Stimulated activated CD8-positive, alpha-beta memory T cell treated with anti-CD3 and anti-CD28 coated beads, Interleukin-2, amount 100 ng/mL, for 1 hour (primary cell): ENCODE measurements at regions not wholly inside any gene's neighbourhood (a gene's known extent, or its start where the extent isn't known, plus 50 kb on each side); places are given as distances from the start of the nearest gene placed in this dataset.
A peak's percentile ranks its signal among the peaks of the same experiment; 100 is the strongest.
"Not testable (repeated sequence)": the region's sequence is repeated elsewhere in the genome, so short reads cannot be mapped to it uniquely, and the experiment has no call there.

Experiments used
- DNase-seq, 2 donors: peaks; one replicate each; pipeline ENCODE4 v3.0.0-alpha.2; 2020; ENCODE audit warnings: low read depth in 2 of 2

DNA sequence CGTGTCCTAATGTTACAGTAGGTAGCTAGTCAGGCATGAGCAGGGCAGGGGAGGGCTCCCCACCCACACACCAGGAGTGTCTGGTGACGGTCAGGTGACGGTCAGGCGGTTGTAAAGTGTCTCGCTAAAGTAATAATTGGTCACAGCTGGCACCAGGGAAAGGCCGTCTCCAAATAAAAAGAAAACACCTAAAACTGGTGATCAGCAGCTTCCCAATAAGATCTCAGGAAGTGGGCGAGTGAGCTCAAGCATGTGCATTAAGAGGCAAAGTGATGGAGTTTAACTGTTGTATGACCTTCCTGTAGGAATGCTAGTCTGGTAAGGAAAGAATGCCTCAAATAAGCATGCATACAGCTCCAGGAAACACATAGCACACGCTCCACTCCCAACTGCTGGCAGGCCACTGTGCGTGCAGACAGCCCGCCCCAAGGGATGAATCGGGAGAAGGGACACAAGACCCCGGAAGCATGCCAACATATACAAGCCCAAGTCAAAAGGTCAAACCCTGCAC is 177.1 kb downstream of the RNF144A start:
- no peak for DNase-seq

GRCh38 chr2:7096726-7097352 is 179.6 kb downstream of the RNF144A start:
- no peak for DNase-seq

DNA sequence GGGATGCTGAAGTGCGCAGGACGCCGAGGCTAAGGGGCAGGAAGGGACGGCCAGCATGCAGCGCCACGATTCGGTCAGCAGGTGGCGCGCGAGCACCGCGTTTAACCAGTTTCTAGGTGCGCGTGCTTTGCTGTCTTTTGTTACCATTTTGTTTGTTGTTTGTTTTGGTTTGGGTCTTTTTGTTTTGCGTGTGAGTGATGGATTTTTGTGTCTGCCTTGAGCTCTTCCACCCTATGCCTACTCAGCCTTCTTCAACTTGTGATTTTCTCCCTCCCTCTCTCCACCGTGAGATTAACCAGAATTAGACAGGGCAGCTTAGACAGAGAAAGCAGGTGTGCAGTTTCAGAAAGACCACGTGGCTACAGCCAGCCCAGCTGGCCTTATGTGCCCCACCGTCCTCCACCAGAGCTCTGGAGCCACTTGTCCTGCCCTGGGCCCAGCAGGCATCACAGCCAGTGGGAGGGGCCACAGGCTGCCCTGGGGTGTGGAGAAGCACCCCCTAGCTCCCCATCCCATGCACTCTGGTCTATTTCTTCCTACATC is 180.2 kb downstream of the RNF144A start:
- peak; percentile 50 for DNase-seq

- no peak for DNase-seq
Observed at GRCh38 chr2:7098816-7099215, 181.6 kb downstream of the RNF144A start.

DNA sequence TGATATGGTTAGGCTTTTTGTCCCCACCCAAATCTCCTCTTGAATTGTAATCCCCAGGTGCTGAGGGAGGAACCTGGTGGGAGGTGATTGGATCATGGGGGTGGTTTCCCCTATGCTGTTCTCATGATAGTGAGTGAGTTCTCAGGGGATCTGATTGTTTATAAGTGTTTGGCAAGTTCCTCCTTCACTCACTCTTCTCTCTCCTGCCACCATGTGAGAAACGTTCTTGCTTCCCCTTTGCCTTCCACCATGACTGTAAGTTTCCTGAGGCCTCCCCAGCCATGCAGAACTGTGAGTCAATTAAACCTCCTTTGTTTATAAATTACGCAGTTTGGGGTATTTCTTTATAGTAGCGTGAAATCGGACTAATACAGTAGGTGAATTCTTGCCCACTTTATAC is 182.5 kb downstream of the RNF144A start:
- not testable (repeated sequence) for DNase-seq

DNA sequence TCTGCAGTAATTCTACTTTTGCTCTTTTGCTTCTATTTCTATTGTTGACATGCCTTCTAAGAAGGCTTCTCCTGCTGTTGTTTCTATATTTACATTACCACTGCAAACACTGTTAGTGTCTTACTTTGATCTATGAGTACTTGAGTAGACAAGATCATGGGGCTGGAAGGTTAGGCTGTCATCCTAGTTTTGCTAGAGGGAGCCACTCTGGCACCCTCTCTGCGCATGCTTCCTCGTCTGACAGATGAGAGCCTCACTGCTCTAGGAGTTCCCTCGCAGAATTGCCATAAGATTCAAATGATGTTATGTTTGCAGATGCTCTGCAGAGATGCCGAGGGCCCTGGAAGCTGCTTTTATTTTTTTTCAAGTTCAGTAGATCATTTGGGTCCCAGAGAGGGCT is 185.6 kb downstream of the RNF144A start:
- no peak for DNase-seq

GRCh38 chr2:7108792-7109532 is 191.8 kb downstream of the RNF144A start:
- no peak for DNase-seq

DNA sequence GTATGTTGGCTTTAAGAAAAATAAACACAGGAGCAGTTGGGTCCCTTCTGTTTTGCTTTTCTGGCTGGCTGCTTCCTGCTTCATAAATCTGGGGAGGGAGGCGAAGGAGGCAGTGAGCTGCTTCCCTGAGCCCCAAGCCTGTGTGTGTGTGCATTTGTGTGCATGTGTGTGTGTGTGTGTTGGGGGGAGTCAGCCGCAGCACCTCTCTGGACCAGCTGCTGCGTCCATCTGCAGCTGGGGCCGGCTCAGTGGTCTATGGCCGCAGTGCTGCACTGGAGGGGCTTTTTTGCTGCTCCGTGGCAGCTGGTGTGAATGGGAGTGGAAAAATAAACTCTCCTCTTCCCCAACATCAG is 192.3 kb downstream of the RNF144A start:
- DNase-seq: no peak

DNA sequence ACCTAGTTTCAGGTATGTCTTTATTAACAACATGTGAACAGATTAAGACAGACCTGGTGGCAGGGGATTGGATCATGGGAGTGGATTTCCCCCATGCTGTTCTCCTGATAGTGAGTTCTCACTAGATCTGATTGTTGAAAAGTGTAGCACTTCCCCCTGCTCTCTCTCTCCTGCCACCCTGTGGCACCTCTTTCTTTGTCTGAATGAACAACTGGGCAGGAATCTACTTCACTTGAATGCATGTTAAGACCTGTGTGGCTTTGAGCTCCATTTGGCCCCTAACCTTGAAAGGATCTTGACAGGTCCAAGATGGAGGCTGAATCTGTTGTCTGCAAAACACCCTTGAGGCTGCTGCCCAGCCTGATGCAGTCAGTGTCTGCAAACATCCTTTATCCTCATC is 194.4 kb downstream of the RNF144A start:
- no peak for DNase-seq

DNA sequence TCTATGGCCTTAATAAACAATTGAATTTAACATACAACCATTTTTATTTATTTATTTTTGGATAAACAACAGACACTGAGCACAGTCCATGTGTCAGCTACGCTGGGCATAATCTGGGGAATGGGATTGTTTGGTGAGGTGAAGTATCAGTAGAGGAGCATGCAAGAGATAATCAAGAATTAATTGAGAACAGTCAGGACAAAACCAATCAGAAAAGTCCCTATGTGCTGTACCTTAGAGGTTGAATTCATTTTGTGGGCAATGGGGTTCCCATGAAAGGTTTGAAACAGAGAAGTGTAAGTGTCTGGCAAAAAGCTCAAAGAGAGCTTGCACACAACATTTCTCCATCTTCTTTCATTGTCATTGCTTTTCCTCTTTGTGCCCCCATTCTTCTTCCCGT is 198.2 kb downstream of the RNF144A start:
- DNase-seq: no peak

DNA sequence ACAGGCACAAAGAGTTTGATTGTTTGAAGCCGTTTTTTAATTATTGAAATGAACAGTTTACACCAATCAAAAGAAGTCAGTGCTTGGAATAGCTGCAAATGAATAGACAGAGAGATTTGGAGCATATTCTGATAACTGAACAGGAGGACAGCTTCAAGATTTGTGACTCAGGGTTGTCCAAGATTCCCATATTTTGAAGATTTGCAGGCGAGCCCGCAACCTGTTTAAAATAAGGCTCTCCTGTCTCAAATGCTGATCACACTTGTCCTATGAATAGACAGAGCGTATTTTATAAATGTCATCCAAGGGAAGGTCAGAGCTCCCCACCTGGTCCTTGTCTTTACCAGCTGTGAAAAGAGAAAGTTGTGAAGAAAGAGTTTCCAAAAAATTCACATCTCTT is 198.7 kb downstream of the RNF144A start:
- DNase-seq: no peak

DNA sequence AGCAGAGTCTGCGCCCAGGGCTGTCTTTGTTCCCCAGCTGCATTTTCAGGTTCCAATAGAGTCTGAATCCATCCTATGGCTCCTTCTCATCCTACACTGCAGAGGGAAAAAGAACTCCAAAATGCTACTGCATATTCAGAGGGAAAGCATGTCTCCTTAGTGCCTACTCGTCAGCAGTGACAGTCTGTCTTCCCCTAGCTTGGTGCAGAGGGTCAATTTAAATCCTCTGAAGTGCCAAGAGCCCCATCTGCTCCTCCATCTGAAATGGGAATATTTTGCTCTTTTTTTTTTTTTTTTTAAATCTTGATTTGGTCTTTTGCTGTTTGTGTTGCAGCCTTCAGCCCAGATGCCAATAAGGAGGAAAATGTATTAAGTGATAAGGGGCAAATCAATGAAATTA is 199.3 kb downstream of the RNF144A start:
- DNase-seq: no peak

- no peak for DNase-seq
Observed at GRCh38 chr2:7117076-7117475, 199.9 kb downstream of the RNF144A start.

- DNase-seq: no peak
Observed at GRCh38 chr2:7118606-7119131, 201.5 kb downstream of the RNF144A start.

- no peak for DNase-seq
Observed at GRCh38 chr2:7119132-7119835, 202.1 kb downstream of the RNF144A start.

GRCh38 chr2:7121851-7122250 is 204.6 kb downstream of the RNF144A start:
- no peak for DNase-seq

DNA sequence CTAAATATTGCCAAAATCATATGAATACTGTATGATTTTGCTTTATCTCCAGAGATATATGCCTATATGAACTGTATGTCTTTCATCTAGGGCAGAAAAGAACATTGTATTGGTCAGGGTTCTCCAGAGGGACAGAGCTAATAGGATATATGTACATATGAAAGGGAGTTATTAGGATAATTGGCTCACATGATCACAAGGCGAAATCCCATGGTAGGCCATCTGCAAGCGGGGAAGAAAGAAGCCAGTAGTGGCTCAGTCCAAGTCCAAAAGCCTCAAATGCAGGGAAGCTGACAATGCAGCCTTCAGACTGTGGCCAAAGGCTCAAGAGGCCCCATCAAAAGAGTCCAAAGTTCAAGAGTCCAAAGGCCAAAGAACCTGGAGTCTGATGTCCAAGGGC is 209.9 kb downstream of the RNF144A start:
- no peak for DNase-seq

DNA sequence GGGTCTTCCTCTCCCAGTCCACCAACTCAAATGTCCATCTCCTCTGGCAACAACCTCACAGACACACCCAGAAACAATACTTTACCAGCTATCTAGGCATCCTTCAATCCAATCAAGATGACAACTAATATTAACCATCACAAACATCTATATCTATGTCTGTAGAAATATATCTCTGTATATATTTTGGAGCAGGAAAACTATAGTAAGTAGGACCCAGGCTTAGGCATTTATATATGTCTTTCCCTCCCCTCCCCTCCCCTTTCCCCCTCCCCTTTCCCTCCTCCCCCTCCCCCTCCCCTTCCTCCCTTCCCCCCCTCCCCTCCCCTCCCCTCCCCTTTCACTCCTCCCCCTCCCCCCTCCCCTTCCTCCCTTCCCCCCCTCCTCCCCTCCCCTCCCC is 210.5 kb downstream of the RNF144A start:
- DNase-seq: no peak

GRCh38 chr2:7131261-7131660 is 214.0 kb downstream of the RNF144A start:
- no peak for DNase-seq

DNA sequence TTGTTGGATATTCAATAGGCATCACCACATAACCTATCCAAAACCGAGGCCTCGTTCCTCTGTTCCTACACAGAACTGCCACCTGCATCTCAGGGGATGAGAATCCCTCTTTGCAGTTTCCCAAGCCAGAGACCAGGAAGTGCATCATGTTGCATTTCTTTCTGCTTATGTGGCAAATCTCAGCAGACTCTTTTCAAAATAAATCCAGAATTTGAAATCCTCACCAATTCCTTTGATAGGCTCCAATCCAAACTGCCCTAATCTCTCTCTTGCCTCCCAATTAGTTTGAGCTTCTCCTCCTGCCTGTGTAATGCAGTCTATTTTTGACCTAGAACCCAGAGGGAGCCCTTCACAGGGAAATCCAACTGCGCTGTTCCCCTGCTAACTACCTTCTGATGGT is 215.5 kb downstream of the RNF144A start:
- no peak for DNase-seq

GRCh38 chr2:7133521-7133920 is 216.3 kb downstream of the RNF144A start:
- DNase-seq: no peak

GRCh38 chr2:7140306-7140705 is 223.1 kb downstream of the RNF144A start:
- DNase-seq: no peak
